Suprapubic skin (tissue), 4 donors: ENCODE measurements at regions not wholly inside any gene's neighbourhood (a gene's known extent, or its start where the extent isn't known, plus 50 kb on each side); places are given as distances from the start of the nearest gene placed in this dataset.

Source experiments
- CTCF ChIP-seq, 2 donors: fragments of 200-600 bp in 1 of 2; fragments of 450-650 bp in 1 of 2; sonication (generic) in 1 of 2; IDR thresholded peaks; one replicate each; pipeline ENCODE4 v1.5.1; 2016 to 2019; ENCODE audit warnings: antibody characterized with exemption in 2 of 2, mild to moderate bottlenecking in 1 of 2, moderate library complexity in 1 of 2
- POLR2A ChIP-seq, 2 donors: fragments of 450-650 bp; IDR thresholded peaks; one replicate each; pipeline ENCODE4 v1.6.1; 2017; ENCODE audit warnings: antibody characterized with exemption in 2 of 2, mild to moderate bottlenecking in 2 of 2, moderate library complexity in 2 of 2
- POLR2AphosphoS5 ChIP-seq, 3 donors: sonication (generic); formaldehyde crosslinking; IDR thresholded peaks; one replicate each; pipeline ENCODE4 v1.6.1; 2017; ENCODE audit warnings: antibody characterized with exemption in 3 of 3

- TF ChIP-seq CTCF (IDR thresholded peaks at IDR 0.05) (no peak), POLR2AphosphoS5 (IDR thresholded peaks at IDR 0.05) (no peak), POLR2A (IDR thresholded peaks at IDR 0.05) (no peak)
Measured at GRCh38 chr6:91802431-91802830, 1215.6 kb upstream of the MAP3K7 start.
